Middle frontal gyrus (tissue), 1 donor: ENCODE measurements at regions not wholly inside any gene's neighbourhood (a gene's known extent, or its start where the extent isn't known, plus 50 kb on each side); places are given as distances from the start of the nearest gene placed in this dataset.

Source experiments
- DNase-seq: peaks from one replicate; pipeline ENCODE4 v3.0.0-alpha.2; 2015; ENCODE audit warnings: low spot score; ENCODE audit errors: extremely low spot score

DNA sequence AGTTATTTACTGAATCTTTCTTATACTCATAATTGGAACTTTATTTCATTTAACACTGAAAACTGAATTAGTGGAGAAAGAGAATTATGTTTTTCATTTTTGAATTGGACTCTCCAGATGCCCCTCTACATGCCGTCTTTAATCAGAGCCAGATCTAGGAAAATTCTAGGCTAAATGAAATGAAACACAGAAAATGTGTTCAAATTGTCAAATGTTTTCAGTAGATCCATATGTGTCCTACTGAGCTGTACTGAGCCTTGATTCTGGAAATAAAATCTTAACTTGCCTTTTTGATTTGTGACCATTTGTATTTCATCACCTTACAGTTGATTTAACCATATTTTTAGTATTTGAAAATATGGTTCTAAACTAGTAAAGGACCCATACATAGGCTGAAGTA, 64.0 kb upstream of the GK2 start:
- no peak for DNase-seq

DNA sequence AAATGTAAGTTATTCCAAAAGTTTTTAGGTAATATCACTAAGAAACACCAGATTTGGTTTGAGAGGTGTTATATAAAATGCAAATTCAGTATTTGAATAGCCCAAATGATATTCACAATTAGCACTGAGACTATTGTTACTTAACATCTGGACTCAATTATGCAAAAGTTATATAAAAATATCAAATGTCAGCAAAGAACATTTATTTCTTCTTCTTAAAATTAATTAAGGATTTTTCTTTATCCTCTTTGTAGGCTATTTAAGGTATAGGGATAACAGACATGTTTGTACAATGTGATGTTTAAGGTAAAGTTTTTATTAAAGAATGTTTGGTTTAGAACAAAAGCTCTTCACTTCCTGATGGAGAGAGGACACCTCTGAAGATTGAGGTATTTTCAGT, 63.3 kb upstream of the GK2 start:
- no peak for DNase-seq

DNA sequence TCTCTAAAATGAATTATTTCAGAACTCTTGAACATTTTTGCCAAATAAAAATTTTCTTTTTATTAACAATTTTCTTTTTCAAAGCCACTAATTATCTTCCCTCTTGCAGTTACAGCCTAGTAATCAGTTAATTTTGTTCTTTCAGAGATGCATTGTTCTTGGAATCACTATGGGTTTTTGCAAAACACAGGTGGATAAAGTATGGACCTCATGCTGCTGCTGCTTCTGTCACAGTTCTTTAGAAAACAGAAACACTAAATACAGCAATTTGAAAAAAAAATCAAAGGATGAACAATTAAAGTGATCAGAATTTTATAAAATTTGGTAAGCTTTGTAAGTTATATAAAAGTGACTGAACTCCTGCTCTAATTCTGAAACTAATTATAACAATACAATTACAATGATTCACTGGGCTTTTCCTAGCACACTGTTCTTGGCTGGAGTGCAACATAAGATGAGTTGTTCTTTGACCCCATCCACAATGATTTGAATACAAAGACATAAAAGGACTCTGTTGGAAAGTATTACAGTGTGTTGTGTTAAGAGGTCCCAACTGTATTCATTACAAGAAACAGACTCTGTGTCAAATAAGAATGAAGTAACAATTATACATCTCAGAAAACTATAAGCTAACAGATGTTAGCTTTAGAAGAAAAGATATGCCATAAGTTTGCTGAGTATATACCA, 59.4 kb upstream of the GK2 start:
- no peak for DNase-seq

DNA sequence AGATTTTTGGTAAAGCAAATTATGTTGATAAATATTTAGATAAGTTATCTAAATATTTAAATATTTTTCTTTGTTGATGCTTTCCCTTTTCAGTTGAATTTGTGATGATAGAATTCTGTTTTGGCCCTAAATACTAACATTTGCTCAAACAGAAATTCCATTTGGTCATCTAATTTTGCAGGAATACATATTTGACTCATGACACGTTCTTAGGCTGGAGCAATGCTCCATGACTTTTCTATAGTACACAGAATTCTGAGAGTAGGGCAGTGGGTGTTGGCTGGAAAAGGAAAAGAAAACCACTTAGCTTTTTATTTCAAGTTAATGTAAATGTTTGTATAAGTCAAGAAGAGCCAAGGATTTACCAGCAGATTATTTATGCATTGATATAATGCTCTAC, 58.6 kb upstream of the GK2 start:
- DNase-seq, result no peak
